ENCODE measurements at regions not wholly inside any gene's neighbourhood (a gene's known extent, or its start where the extent isn't known, plus 50 kb on each side); places are given as distances from the start of the nearest gene placed in this dataset.

- no peak overlapping the region for H3K4me3 ChIP-seq (ENCODE audit: low read depth, low read length)
- TF ChIP-seq, protein P1, sequence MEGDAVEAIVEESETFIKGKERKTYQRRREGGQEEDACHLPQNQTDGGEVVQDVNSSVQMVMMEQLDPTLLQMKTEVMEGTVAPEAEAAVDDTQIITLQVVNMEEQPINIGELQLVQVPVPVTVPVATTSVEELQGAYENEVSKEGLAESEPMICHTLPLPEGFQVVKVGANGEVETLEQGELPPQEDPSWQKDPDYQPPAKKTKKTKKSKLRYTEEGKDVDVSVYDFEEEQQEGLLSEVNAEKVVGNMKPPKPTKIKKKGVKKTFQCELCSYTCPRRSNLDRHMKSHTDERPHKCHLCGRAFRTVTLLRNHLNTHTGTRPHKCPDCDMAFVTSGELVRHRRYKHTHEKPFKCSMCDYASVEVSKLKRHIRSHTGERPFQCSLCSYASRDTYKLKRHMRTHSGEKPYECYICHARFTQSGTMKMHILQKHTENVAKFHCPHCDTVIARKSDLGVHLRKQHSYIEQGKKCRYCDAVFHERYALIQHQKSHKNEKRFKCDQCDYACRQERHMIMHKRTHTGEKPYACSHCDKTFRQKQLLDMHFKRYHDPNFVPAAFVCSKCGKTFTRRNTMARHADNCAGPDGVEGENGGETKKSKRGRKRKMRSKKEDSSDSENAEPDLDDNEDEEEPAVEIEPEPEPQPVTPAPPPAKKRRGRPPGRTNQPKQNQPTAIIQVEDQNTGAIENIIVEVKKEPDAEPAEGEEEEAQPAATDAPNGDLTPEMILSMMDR (IDR thresholded peaks at IDR 0.05; ENCODE audit: borderline replicate concordance, insufficient read depth, low read depth, low read length): no peak
Observed at GRCh38 chr21:17003763-17004373, 509.0 kb upstream of the CXADR start.

DNA sequence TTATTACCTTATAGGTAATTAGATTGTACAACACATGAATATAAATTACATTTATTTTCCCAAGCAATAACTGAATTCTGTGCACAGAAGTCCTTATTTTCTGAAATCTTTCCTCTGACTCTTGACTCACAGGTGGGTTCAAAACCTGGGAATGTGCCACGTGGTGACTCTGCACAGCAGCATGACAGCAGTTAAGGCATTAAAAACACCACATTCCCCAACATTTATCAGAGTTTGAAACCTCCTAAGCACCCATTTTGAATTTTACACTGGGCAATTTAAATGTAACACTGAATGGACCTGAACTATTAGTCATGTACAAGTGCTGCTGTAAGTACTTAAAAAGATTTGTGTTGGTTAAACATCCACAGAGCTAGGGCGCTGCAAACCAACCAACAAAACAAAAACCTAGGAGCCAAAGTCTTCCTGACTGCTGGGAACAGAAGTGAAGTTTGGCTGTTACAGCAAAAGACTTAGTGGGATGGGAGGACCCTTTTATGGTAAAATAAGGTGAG is 480.6 kb upstream of the CXADR start:
- TF ChIP-seq, protein P1 (IDR thresholded peaks at IDR 0.05; ENCODE audit: borderline replicate concordance, insufficient read depth, low read depth, low read length): no peak

GRCh38 chr21:17044696-17045095 is 468.1 kb upstream of the CXADR start:
- no peak overlapping the region for H3K4me3 ChIP-seq (ENCODE audit: low read depth, low read length)
- TF ChIP-seq, protein P1 (IDR thresholded peaks at IDR 0.05; ENCODE audit: borderline replicate concordance, insufficient read depth, low read depth, low read length): no peak

More for the DNA sequence above, 480.6 kb upstream of the CXADR start:
- H3K4me3 ChIP-seq (ENCODE audit: low read depth, low read length): no peak overlapping the region

- H3K4me3 ChIP-seq (ENCODE audit: low read depth, low read length): no peak overlapping the region
- TF ChIP-seq, protein P1 (IDR thresholded peaks at IDR 0.05; ENCODE audit: borderline replicate concordance, insufficient read depth, low read depth, low read length): no peak
Observed at GRCh38 chr21:17045214-17045853, 467.5 kb upstream of the CXADR start.

- TF ChIP-seq, protein P1 (IDR thresholded peaks at IDR 0.05; ENCODE audit: borderline replicate concordance, insufficient read depth, low read depth, low read length): no peak
- no peak overlapping the region for H3K4me3 ChIP-seq (ENCODE audit: low read depth, low read length)
Observed at GRCh38 chr21:17048974-17049373, 463.9 kb upstream of the CXADR start.

DNA sequence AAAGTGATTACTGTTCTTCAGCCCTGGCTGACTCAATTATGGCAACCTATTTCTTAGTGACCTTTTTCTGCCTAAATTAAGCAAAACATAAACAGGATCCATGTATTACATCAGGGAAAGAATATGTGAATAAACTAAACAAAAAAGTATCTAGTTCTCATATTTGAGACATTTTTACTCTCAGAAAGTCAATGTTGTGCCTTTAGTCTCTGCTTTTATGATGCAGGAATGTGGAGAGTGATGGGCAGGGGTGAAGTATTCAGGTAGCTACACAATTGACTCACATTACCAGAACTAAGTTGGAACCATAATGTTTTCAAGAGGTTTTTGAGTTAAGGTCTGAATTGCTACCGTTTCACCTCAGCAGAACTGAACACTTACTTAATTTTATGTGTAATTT is 462.7 kb upstream of the CXADR start:
- no peak overlapping the region for H3K4me3 ChIP-seq (ENCODE audit: low read depth, low read length)
- TF ChIP-seq, protein P1 (IDR thresholded peaks at IDR 0.05; ENCODE audit: borderline replicate concordance, insufficient read depth, low read depth, low read length): no peak

DNA sequence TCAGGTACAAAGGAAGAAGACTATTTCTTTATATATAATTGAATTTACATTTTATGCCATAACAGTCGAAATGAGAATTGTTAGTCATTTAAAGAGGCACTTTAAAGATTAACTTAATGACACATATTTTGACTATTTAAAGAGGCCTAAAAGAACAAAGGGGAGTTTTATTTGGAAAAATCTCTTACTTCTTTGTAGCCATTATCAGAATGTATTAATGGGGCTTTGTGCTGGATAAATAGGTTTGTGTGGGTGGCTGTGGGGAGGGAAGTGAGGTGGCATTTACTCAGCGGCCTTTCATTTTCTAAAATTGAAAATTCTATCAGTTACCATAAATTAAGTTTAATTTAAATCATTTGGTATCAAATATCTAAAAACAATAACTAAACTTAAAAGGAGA is 462.2 kb upstream of the CXADR start:
- H3K4me3 ChIP-seq (ENCODE audit: low read depth, low read length): no peak overlapping the region
- TF ChIP-seq, protein P1 (IDR thresholded peaks at IDR 0.05; ENCODE audit: borderline replicate concordance, insufficient read depth, low read depth, low read length): no peak
